GM12878 (cell line): ENCODE measurements at regions not wholly inside any gene's neighbourhood (a gene's known extent, or its start where the extent isn't known, plus 50 kb on each side); places are given as distances from the start of the nearest gene placed in this dataset.

Experiments
- ATAC-seq: fragments of 200-7000 bp; cut with Tn5 transposase; 3 replicates; pipeline ENCODE4 v1.9.1; 2020; ENCODE audit warnings: mild to moderate bottlenecking, moderate library complexity
- BruUV-seq: library from RNA; stranded (reverse); fragments of 400-500 nt; replicated peaks from 2 replicates; lab custom pipeline; 2021; lab: Mats Ljungman, UMichigan
- CTCF ChIA-PET: fragments of 300-600 bp; sonication (Branson Sonifier 250); formaldehyde crosslinking; extraction: SDS; loops from one replicate; lab custom pipeline; 2021; ENCODE audit warnings: inconsistent platforms; lab: Yijun Ruan, JAX
- POLR2A ChIA-PET: fragments of 350-600 bp; formaldehyde crosslinking; extraction: SDS; loops from one replicate; lab custom pipeline; 2021; ENCODE audit warnings: inconsistent platforms; lab: Charles Lee
- RAD21 ChIA-PET: fragments of 300-600 bp; sonication (Branson Sonifier 250); formaldehyde crosslinking; loops from one replicate; lab custom pipeline; 2023; ENCODE audit warnings: antibody characterized with exemption; ENCODE audit not compliant: unreplicated experiment; lab: Charles Lee
- SMC1A ChIA-PET: fragments of 300-600 bp; sonication (Branson Sonifier 250); formaldehyde crosslinking; loops from one replicate; lab custom pipeline; 2023; ENCODE audit not compliant: unreplicated experiment, uncharacterized antibody; lab: Charles Lee
- DNase-seq: peaks from one replicate; pipeline ENCODE4 v3.0.0-alpha.2; 2011; ENCODE audit warnings: low read depth, low spot score
- FAIRE-seq: peaks from 3 replicates; lab custom pipeline; 2011; peaks lifted over from hg19 to GRCh38; lab: Jason Lieb, UNC
- H2AFZ ChIP-seq: 2 replicates; pipeline ENCODE4 v1.6.0; 2011; ENCODE audit warnings: low read depth, low read length, control low read depth; ENCODE audit not compliant: control insufficient read depth
- H3K27ac ChIP-seq: 2 replicates; pipeline ENCODE4 v1.5.1; 2011; ENCODE audit warnings: control low read depth; ENCODE audit not compliant: control insufficient read depth, insufficient read depth
- H3K27me3 ChIP-seq, 2 experiments: replicated peaks in 1 of 2; 2 replicates each; pipeline versions ENCODE4 v1.6.0 to v1.6.1; 2011; ENCODE audit warnings: low read length in 1 of 2; ENCODE audit not compliant: control insufficient read depth in 2 of 2, insufficient read depth in 2 of 2
- H3K36me3 ChIP-seq, 2 experiments: 2 replicates each; pipeline ENCODE4 v1.5.1; 2011; ENCODE audit warnings: low read length in 1 of 2; ENCODE audit not compliant: control insufficient read depth in 2 of 2, insufficient read depth in 2 of 2
- H3K4me1 ChIP-seq: 2 replicates; pipeline ENCODE4 v1.6.1; 2011; ENCODE audit warnings: mild to moderate bottlenecking, low read length, moderate library complexity, mixed read lengths; ENCODE audit not compliant: control insufficient read depth, insufficient read depth
- H3K4me2 ChIP-seq: 2 replicates; pipeline ENCODE4 v1.6.0; 2011; ENCODE audit warnings: control low read depth; ENCODE audit not compliant: control insufficient read depth, insufficient read depth
- H3K4me3 ChIP-seq: fragments of 200-600 bp; sonication (generic); 2 replicates; pipeline ENCODE4 v1.5.1; 2016
- H3K79me2 ChIP-seq: 2 replicates; pipeline ENCODE4 v1.6.0; 2011; ENCODE audit warnings: low read length; ENCODE audit not compliant: control insufficient read depth, insufficient read depth
- H3K9ac ChIP-seq: 2 replicates; pipeline ENCODE4 v1.8.0; 2011; ENCODE audit warnings: low read length, control low read depth, mixed read lengths; ENCODE audit not compliant: control insufficient read depth, insufficient read depth
- H3K9me3 ChIP-seq: replicated peaks from 3 replicates; pipeline ENCODE4 v1.5.1; 2011; ENCODE audit warnings: mild to moderate bottlenecking, low read length; ENCODE audit not compliant: control insufficient read depth, insufficient read depth
- H4K20me1 ChIP-seq: 2 replicates; pipeline ENCODE4 v1.6.0; 2011; ENCODE audit not compliant: control insufficient read depth, insufficient read depth
- CBX3 ChIP-seq: fragments of 200-600 bp; sonication (generic); IDR thresholded peaks from 2 replicates; pipeline ENCODE4 v1.6.1; 2016; ENCODE audit warnings: low read depth, borderline replicate concordance
- HDAC2 ChIP-seq: fragments of 200-600 bp; sonication (generic); IDR thresholded peaks from 2 replicates; pipeline ENCODE4 v1.6.1; 2017
- IRF4 ChIP-seq: IDR thresholded peaks from 2 replicates; pipeline ENCODE4 v1.6.1; 2011; ENCODE audit warnings: low read depth, low read length
- MXI1 ChIP-seq: fragments of 150-350 bp; IDR thresholded peaks from 2 replicates; pipeline ENCODE4 v1.6.1; 2011; ENCODE audit warnings: low read depth, mild to moderate bottlenecking, inconsistent platforms, low read length, improper control_type of control experiment
- POLR2AphosphoS5 ChIP-seq: IDR thresholded peaks from 2 replicates; pipeline ENCODE4 v1.6.1; 2011; ENCODE audit warnings: mild to moderate bottlenecking, low read length, inconsistent platforms
- RCOR1 ChIP-seq: conservative IDR thresholded peaks from 2 replicates; pipeline ENCODE4 v1.6.1; 2012; ENCODE audit warnings: low read depth, low read length, improper control_type of control experiment
- RELA ChIP-seq: fragments of 450-650 bp; IDR thresholded peaks from 2 replicates; pipeline ENCODE4 v1.8.0; 2014; ENCODE audit warnings: borderline replicate concordance; ENCODE audit not compliant: partially characterized antibody
- YY1 ChIP-seq: IDR thresholded peaks from 2 replicates; pipeline ENCODE4 v1.6.1; 2011; ENCODE audit warnings: low read depth, mild to moderate bottlenecking, low read length
- WGBS: methylation state at CpG from one replicate; pipeline ENCODE4 v1.1.6; 2016; ENCODE audit warnings: low lambda C conversion rate; ENCODE audit not compliant: insufficient replicate concordance, insufficient coverage; ENCODE audit errors: missing lambda C conversion rate; 5-methylcytosine and 5-hydroxymethylcytosine counted together
- in situ Hi-C: fragments of 300-500 bp; cut with MboI; formaldehyde crosslinking; loops from 9 replicates; pipeline ENCODE4 v1.14.3; 2018; ENCODE audit warnings: mixed read lengths
- intact Hi-C: fragments of 100-400 bp; cut with micrococcal nuclease; formaldehyde crosslinking; loops from one replicate; pipeline ENCODE4 v1.14.2; 2022; ENCODE audit not compliant: unreplicated experiment
- TF ChIP-seq, protein P1 (sequence below): IDR thresholded peaks from 2 replicates; pipeline ENCODE4 v1.6.1; 2011; ENCODE audit warnings: mild to moderate bottlenecking, low read depth, low read length, moderate library complexity; ENCODE audit not compliant: insufficient replicate concordance
- TF ChIP-seq, protein P2 (sequence below): IDR thresholded peaks from 2 replicates; pipeline ENCODE4 v1.6.1; 2011; ENCODE audit warnings: low read depth, low read length, improper control_type of control experiment, borderline replicate concordance
- TF ChIP-seq, protein P3 (sequence below): fragments of 450-650 bp; IDR thresholded peaks from 2 replicates; pipeline ENCODE4 v1.6.1; 2017; ENCODE audit warnings: mild to moderate bottlenecking, moderate library complexity
- TF ChIP-seq, protein P4 (sequence below): fragments of 150-350 bp; IDR thresholded peaks from 2 replicates; pipeline ENCODE4 v1.6.1; 2014; ENCODE audit warnings: mild to moderate bottlenecking, low read depth, low read length

DNA sequence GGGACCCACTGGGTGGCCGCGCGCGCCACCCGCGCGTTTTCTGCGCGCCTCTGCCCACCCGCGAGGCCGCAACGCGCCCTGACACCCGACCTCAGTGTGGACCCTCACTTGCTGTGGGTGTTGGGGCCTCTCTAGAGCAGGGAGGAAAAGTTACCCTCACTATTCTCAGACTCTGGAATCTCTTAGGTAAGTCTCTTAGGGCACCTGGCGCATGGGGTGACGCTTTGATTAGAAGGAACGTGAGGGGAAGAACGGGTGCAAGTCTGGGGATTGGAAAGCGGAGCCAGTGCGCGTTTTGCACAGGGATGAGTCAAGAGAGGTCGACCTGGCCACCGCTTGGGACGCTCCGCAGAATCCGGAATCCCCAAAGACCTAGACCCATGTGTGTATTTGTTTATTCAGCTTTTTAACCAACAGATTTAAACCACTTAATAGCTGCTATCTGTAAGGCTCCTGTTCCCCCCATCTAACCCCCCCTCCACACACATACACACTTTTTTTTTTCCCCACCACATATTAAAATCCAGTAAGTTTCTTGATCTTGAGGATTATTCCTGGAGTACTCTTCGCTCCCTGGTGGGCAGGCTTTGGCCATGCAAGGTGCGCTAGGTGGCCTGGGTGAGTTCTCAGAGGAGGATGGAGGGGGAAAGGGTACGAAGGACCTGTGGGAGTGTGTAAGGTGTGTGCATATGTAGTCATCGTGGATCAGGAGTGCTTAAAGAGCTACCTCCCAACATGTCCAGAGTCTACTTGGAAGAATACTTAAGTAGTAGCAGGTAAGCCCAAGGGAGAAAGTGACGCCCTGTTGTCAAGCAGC lies 169.1 kb upstream of the PPP1R3A start:
- no peaks in the 10 kb centered on the region for H3K36me3 ChIP-seq
- 62% methylated on average over 29 of the region's 32 CpGs for WGBS
- no peaks in the 10 kb centered on the region; the same call in 1 of the 2 replicates for H3K4me1 ChIP-seq
- ChIA-PET POLR2A (no interaction called here), RAD21 (no interaction called here), CTCF (no interaction called here), SMC1A (no interaction called here)
- no peak overlapping the region for H3K9ac ChIP-seq
- in situ Hi-C loops (no loop called here), intact Hi-C loops (loop anchor here (10.0 kb wide), 1 partner anchor 317 kb away; no protein-coding TSS in a partner anchor)
- BruUV-seq: no TSS peak
- no peaks in the 10 kb centered on the region for H3K79me2 ChIP-seq
- DNase-seq: no peak
- peaks cover 6 to 24% of the 10 kb centered on the region in 2 experiments for H3K27me3 ChIP-seq
- no peak overlapping the region for H3K27ac ChIP-seq
- no peak overlapping the region for H2AFZ ChIP-seq
- no peak for FAIRE-seq
- no peaks in the 10 kb centered on the region for H3K9me3 ChIP-seq
- H3K4me2 ChIP-seq: no peak overlapping the region
- H3K4me3 ChIP-seq: no peak overlapping the region
- no peak for ATAC-seq
- H4K20me1 ChIP-seq: no peaks in the 10 kb centered on the region
- TF ChIP-seq YY1 (no peak), HDAC2 (no peak), IRF4 (no peak), POLR2AphosphoS5 (no peak), RCOR1 (no peak), CBX3 (no peak), RELA (no peak), MXI1 (no peak)
- TF ChIP-seq, protein P1, sequence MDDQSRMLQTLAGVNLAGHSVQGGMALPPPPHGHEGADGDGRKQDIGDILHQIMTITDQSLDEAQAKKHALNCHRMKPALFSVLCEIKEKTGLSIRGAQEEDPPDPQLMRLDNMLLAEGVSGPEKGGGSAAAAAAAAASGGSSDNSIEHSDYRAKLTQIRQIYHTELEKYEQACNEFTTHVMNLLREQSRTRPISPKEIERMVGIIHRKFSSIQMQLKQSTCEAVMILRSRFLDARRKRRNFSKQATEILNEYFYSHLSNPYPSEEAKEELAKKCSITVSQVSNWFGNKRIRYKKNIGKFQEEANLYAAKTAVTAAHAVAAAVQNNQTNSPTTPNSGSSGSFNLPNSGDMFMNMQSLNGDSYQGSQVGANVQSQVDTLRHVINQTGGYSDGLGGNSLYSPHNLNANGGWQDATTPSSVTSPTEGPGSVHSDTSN: no peak
- TF ChIP-seq, protein P2, sequence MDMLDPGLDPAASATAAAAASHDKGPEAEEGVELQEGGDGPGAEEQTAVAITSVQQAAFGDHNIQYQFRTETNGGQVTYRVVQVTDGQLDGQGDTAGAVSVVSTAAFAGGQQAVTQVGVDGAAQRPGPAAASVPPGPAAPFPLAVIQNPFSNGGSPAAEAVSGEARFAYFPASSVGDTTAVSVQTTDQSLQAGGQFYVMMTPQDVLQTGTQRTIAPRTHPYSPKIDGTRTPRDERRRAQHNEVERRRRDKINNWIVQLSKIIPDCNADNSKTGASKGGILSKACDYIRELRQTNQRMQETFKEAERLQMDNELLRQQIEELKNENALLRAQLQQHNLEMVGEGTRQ: no peak
- TF ChIP-seq, protein P3, sequence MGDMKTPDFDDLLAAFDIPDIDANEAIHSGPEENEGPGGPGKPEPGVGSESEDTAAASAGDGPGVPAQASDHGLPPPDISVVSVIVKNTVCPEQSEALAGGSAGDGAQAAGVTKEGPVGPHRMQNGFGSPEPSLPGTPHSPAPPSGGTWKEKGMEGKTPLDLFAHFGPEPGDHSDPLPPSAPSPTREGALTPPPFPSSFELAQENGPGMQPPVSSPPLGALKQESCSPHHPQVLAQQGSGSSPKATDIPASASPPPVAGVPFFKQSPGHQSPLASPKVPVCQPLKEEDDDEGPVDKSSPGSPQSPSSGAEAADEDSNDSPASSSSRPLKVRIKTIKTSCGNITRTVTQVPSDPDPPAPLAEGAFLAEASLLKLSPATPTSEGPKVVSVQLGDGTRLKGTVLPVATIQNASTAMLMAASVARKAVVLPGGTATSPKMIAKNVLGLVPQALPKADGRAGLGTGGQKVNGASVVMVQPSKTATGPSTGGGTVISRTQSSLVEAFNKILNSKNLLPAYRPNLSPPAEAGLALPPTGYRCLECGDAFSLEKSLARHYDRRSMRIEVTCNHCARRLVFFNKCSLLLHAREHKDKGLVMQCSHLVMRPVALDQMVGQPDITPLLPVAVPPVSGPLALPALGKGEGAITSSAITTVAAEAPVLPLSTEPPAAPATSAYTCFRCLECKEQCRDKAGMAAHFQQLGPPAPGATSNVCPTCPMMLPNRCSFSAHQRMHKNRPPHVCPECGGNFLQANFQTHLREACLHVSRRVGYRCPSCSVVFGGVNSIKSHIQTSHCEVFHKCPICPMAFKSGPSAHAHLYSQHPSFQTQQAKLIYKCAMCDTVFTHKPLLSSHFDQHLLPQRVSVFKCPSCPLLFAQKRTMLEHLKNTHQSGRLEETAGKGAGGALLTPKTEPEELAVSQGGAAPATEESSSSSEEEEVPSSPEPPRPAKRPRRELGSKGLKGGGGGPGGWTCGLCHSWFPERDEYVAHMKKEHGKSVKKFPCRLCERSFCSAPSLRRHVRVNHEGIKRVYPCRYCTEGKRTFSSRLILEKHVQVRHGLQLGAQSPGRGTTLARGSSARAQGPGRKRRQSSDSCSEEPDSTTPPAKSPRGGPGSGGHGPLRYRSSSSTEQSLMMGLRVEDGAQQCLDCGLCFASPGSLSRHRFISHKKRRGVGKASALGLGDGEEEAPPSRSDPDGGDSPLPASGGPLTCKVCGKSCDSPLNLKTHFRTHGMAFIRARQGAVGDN: no peak
- TF ChIP-seq, protein P4, sequence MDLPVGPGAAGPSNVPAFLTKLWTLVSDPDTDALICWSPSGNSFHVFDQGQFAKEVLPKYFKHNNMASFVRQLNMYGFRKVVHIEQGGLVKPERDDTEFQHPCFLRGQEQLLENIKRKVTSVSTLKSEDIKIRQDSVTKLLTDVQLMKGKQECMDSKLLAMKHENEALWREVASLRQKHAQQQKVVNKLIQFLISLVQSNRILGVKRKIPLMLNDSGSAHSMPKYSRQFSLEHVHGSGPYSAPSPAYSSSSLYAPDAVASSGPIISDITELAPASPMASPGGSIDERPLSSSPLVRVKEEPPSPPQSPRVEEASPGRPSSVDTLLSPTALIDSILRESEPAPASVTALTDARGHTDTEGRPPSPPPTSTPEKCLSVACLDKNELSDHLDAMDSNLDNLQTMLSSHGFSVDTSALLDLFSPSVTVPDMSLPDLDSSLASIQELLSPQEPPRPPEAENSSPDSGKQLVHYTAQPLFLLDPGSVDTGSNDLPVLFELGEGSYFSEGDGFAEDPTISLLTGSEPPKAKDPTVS: no peak
